Tibial nerve (tissue), 4 donors: ENCODE measurements at regions not wholly inside any gene's neighbourhood (a gene's known extent, or its start where the extent isn't known, plus 50 kb on each side); places are given as distances from the start of the nearest gene placed in this dataset.

ENCODE experiments used
- CTCF ChIP-seq, 5 experiments: fragments of 200-600 bp in 3 of 5; fragments of 450-650 bp in 2 of 5; sonication (generic) in 3 of 5; IDR thresholded peaks; one replicate each; pipeline ENCODE4 v1.5.1; 2016 to 2019; ENCODE audit warnings: antibody characterized with exemption in 5 of 5, mild to moderate bottlenecking in 3 of 5, moderate library complexity in 2 of 5
- EP300 ChIP-seq, 2 donors: sonication (generic); formaldehyde crosslinking; IDR thresholded peaks; one replicate each; pipeline ENCODE4 v1.6.1; 2017; ENCODE audit warnings: antibody characterized with exemption in 2 of 2, mild to moderate bottlenecking in 1 of 2

GRCh38 chr7:25031432-25031831 is 51.5 kb upstream of the OSBPL3 start:
- TF ChIP-seq EP300 (IDR thresholded peaks at IDR 0.05) (no peak), CTCF (IDR thresholded peaks at IDR 0.05) (no peak)
